ENCODE measurements at regions not wholly inside any gene's neighbourhood (a gene's known extent, or its start where the extent isn't known, plus 50 kb on each side); places are given as distances from the start of the nearest gene placed in this dataset.

DNA sequence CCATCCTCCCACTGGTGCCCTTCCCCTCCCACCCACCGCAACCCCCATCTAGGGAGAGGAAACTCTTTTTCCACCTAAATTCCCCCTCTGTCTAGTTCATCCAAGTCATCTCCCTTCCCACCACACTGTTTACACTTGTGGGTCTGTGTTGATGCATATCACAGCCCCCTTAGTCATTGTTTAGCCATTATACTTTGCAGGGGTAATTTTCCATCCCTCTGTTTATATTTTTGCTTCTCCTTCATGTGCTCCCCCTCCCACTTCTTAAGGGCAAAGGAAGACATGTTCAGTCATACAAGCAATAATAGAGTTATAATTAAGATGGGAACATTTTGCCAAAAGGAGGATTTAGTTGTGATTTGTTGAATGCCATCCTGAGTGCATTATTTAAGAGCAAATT lies 187.8 kb upstream of the TNP1 start:
- ATAC-seq (no peak), FAIRE-seq (no peak), DNase-seq (ENCODE audit: low read depth, low spot score) (no peak)
- no peak overlapping the region for H3K4me3 ChIP-seq
- RAD21 ChIA-PET (ENCODE audit: unreplicated experiment), result no interaction called here
- in situ Hi-C loops (cut with MboI), result no loop called here
- H3K27ac ChIP-seq (ENCODE audit: control insufficient read depth, insufficient read depth), result no peak overlapping the region
- no CpG with 5 or more reads among the region's 1 CpG for WGBS (ENCODE audit: insufficient coverage, insufficient replicate concordance, low lambda C conversion rate, missing lambda C conversion rate)
- no peaks in the 10 kb centered on the region for H4K20me1 ChIP-seq (ENCODE audit: control insufficient read depth, insufficient read depth)
- H3K4me1 ChIP-seq (ENCODE audit: control insufficient read depth, insufficient read depth, low read length), result no peaks in the 10 kb centered on the region
- POLR2A ChIA-PET, result no interaction called here
- H3K36me3 ChIP-seq (ENCODE audit: control insufficient read depth in 2 of 2, insufficient read depth in 2 of 2, low read length in 1 of 2), result no peaks in the 10 kb centered on the region
- no peak overlapping the region for H2AFZ ChIP-seq (ENCODE audit: control insufficient read depth, low read depth, low read length)
- SMC1A ChIA-PET (ENCODE audit: uncharacterized antibody, unreplicated experiment), result no interaction called here
- H3K4me2 ChIP-seq (ENCODE audit: control insufficient read depth, insufficient read depth), result no peak overlapping the region
- intact Hi-C loops (cut with micrococcal nuclease; ENCODE audit: unreplicated experiment), result no loop called here
- CTCF ChIA-PET, result no interaction called here
- H3K27me3 ChIP-seq (replicated peaks in 1 of 2; ENCODE audit: control insufficient read depth in 2 of 2, insufficient read depth in 2 of 2, low read length in 1 of 2), result no peaks in the 10 kb centered on the region; a peak in 2 of 4 replicates
- no peaks in the 10 kb centered on the region; the same call in 2 of the 3 replicates for H3K9me3 ChIP-seq (replicated peaks; ENCODE audit: control insufficient read depth, insufficient read depth, low read length)
- no TSS peak for BruUV-seq (replicated peaks)
- no peak overlapping the region for H3K9ac ChIP-seq (ENCODE audit: control insufficient read depth, insufficient read depth, low read length)
- H3K79me2 ChIP-seq (ENCODE audit: control insufficient read depth, insufficient read depth, low read length), result no peaks in the 10 kb centered on the region
- TF ChIP-seq, protein P1, sequence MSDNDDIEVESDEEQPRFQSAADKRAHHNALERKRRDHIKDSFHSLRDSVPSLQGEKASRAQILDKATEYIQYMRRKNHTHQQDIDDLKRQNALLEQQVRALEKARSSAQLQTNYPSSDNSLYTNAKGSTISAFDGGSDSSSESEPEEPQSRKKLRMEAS (IDR thresholded peaks at IDR 0.05; ENCODE audit: low read depth, low read length), result no peak
- TF ChIP-seq, protein P2, sequence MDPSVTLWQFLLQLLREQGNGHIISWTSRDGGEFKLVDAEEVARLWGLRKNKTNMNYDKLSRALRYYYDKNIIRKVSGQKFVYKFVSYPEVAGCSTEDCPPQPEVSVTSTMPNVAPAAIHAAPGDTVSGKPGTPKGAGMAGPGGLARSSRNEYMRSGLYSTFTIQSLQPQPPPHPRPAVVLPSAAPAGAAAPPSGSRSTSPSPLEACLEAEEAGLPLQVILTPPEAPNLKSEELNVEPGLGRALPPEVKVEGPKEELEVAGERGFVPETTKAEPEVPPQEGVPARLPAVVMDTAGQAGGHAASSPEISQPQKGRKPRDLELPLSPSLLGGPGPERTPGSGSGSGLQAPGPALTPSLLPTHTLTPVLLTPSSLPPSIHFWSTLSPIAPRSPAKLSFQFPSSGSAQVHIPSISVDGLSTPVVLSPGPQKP (IDR thresholded peaks at IDR 0.05; ENCODE audit: low read depth, low read length), result no peak
- TF ChIP-seq ZNF622 (IDR thresholded peaks at IDR 0.05) (no peak), EZH2 (IDR thresholded peaks at IDR 0.05; ENCODE audit: borderline replicate concordance, control insufficient read depth, low read depth, low read length) (no peak), ETV6 (conservative IDR thresholded peaks at IDR 0.05 in 1 of 2, IDR thresholded peaks at IDR 0.05 in 1 of 2; ENCODE audit: borderline replicate concordance in 1 of 2, low read depth in 1 of 2) (no peak), SMARCA5 (IDR thresholded peaks at IDR 0.05) (no peak), WRNIP1 (IDR thresholded peaks at IDR 0.05; ENCODE audit: borderline replicate concordance, low read depth, low read length) (no peak), STAT1 (conservative IDR thresholded peaks at IDR 0.05) (no peak), NR2C2 (IDR thresholded peaks at IDR 0.05; ENCODE audit: borderline replicate concordance, control insufficient read depth, insufficient read length, low read depth) (no peak), RCOR1 (conservative IDR thresholded peaks at IDR 0.05; ENCODE audit: low read depth, low read length) (no peak), MYB (IDR thresholded peaks at IDR 0.05; ENCODE audit: borderline replicate concordance, low read depth, low read length) (no peak), KAT2A (conservative IDR thresholded peaks at IDR 0.05; ENCODE audit: control insufficient read depth, low read depth, low read length) (no peak)
- TF ChIP-seq, protein P3, sequence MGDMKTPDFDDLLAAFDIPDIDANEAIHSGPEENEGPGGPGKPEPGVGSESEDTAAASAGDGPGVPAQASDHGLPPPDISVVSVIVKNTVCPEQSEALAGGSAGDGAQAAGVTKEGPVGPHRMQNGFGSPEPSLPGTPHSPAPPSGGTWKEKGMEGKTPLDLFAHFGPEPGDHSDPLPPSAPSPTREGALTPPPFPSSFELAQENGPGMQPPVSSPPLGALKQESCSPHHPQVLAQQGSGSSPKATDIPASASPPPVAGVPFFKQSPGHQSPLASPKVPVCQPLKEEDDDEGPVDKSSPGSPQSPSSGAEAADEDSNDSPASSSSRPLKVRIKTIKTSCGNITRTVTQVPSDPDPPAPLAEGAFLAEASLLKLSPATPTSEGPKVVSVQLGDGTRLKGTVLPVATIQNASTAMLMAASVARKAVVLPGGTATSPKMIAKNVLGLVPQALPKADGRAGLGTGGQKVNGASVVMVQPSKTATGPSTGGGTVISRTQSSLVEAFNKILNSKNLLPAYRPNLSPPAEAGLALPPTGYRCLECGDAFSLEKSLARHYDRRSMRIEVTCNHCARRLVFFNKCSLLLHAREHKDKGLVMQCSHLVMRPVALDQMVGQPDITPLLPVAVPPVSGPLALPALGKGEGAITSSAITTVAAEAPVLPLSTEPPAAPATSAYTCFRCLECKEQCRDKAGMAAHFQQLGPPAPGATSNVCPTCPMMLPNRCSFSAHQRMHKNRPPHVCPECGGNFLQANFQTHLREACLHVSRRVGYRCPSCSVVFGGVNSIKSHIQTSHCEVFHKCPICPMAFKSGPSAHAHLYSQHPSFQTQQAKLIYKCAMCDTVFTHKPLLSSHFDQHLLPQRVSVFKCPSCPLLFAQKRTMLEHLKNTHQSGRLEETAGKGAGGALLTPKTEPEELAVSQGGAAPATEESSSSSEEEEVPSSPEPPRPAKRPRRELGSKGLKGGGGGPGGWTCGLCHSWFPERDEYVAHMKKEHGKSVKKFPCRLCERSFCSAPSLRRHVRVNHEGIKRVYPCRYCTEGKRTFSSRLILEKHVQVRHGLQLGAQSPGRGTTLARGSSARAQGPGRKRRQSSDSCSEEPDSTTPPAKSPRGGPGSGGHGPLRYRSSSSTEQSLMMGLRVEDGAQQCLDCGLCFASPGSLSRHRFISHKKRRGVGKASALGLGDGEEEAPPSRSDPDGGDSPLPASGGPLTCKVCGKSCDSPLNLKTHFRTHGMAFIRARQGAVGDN (IDR thresholded peaks at IDR 0.05), result no peak
- TF ChIP-seq, protein P4, sequence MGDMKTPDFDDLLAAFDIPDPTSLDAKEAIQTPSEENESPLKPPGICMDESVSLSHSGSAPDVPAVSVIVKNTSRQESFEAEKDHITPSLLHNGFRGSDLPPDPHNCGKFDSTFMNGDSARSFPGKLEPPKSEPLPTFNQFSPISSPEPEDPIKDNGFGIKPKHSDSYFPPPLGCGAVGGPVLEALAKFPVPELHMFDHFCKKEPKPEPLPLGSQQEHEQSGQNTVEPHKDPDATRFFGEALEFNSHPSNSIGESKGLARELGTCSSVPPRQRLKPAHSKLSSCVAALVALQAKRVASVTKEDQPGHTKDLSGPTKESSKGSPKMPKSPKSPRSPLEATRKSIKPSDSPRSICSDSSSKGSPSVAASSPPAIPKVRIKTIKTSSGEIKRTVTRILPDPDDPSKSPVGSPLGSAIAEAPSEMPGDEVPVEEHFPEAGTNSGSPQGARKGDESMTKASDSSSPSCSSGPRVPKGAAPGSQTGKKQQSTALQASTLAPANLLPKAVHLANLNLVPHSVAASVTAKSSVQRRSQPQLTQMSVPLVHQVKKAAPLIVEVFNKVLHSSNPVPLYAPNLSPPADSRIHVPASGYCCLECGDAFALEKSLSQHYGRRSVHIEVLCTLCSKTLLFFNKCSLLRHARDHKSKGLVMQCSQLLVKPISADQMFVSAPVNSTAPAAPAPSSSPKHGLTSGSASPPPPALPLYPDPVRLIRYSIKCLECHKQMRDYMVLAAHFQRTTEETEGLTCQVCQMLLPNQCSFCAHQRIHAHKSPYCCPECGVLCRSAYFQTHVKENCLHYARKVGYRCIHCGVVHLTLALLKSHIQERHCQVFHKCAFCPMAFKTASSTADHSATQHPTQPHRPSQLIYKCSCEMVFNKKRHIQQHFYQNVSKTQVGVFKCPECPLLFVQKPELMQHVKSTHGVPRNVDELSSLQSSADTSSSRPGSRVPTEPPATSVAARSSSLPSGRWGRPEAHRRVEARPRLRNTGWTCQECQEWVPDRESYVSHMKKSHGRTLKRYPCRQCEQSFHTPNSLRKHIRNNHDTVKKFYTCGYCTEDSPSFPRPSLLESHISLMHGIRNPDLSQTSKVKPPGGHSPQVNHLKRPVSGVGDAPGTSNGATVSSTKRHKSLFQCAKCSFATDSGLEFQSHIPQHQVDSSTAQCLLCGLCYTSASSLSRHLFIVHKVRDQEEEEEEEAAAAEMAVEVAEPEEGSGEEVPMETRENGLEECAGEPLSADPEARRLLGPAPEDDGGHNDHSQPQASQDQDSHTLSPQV (IDR thresholded peaks at IDR 0.05), result no peak

Data from GM12878 (cell line).